ENCODE measurements at regions not wholly inside any gene's neighbourhood (a gene's known extent, or its start where the extent isn't known, plus 50 kb on each side); places are given as distances from the start of the nearest gene placed in this dataset.
"Not testable (repeated sequence)": the region's sequence is repeated elsewhere in the genome, so short reads cannot be mapped to it uniquely, and the experiment has no call there.

GRCh38 chr12:24356240-24356804 is 406.9 kb upstream of the SOX5 start:
- no peak for DNase-seq

- no peak for DNase-seq
Measured at GRCh38 chr12:24352363-24352762, 402.9 kb upstream of the SOX5 start.

- no peak for DNase-seq
Measured at GRCh38 chr12:24349051-24349799, 399.8 kb upstream of the SOX5 start.

GRCh38 chr12:24348180-24348579 is 398.7 kb upstream of the SOX5 start:
- not testable (repeated sequence) for DNase-seq

- no peak for DNase-seq
Measured at GRCh38 chr12:24328261-24328660, 378.8 kb upstream of the SOX5 start.

- DNase-seq, result no peak
Measured at GRCh38 chr12:24325331-24325730, 375.9 kb upstream of the SOX5 start.

GRCh38 chr12:24307716-24308335 is 358.4 kb upstream of the SOX5 start:
- no peak for DNase-seq

GRCh38 chr12:24307153-24307552 is 357.7 kb upstream of the SOX5 start:
- no peak for DNase-seq

GRCh38 chr12:24306001-24306400 is 356.5 kb upstream of the SOX5 start:
- no peak for DNase-seq

GRCh38 chr12:24304285-24304684 is 354.8 kb upstream of the SOX5 start:
- DNase-seq, result no peak

GRCh38 chr12:24302708-24303107 is 353.2 kb upstream of the SOX5 start:
- no peak for DNase-seq

GRCh38 chr12:24297516-24297915 is 348.0 kb upstream of the SOX5 start:
- DNase-seq, result no peak

GRCh38 chr12:24293549-24293948 is 344.1 kb upstream of the SOX5 start:
- DNase-seq, result no peak

GRCh38 chr12:24287963-24288362 is 338.5 kb upstream of the SOX5 start:
- DNase-seq, result no peak

- DNase-seq, result no peak
Measured at GRCh38 chr12:24285448-24285847, 336.0 kb upstream of the SOX5 start.

- no peak for DNase-seq
Measured at GRCh38 chr12:24281341-24281740, 331.9 kb upstream of the SOX5 start.

- no peak for DNase-seq
Measured at GRCh38 chr12:24280056-24280842, 330.8 kb upstream of the SOX5 start.

GRCh38 chr12:24278832-24279231 is 329.4 kb upstream of the SOX5 start:
- no peak for DNase-seq

- no peak for DNase-seq
Measured at GRCh38 chr12:24270965-24271364, 321.5 kb upstream of the SOX5 start.

GRCh38 chr12:24270464-24270863 is 321.0 kb upstream of the SOX5 start:
- DNase-seq, result no peak

- DNase-seq, result peak in 1 of 3 experiments; percentile 66
Measured at GRCh38 chr12:24268663-24269186, 319.3 kb upstream of the SOX5 start.

- no peak for DNase-seq
Measured at GRCh38 chr12:24266982-24267381, 317.5 kb upstream of the SOX5 start.

- DNase-seq, result peak in 2 of 3 experiments; percentile 58 to 89
Measured at GRCh38 chr12:24256684-24257083, 307.2 kb upstream of the SOX5 start.
